ENCODE measurements at regions not wholly inside any gene's neighbourhood (a gene's known extent, or its start where the extent isn't known, plus 50 kb on each side); places are given as distances from the start of the nearest gene placed in this dataset.
"Not testable (repeated sequence)": the region's sequence is repeated elsewhere in the genome, so short reads cannot be mapped to it uniquely, and the experiment has no call there.

DNA sequence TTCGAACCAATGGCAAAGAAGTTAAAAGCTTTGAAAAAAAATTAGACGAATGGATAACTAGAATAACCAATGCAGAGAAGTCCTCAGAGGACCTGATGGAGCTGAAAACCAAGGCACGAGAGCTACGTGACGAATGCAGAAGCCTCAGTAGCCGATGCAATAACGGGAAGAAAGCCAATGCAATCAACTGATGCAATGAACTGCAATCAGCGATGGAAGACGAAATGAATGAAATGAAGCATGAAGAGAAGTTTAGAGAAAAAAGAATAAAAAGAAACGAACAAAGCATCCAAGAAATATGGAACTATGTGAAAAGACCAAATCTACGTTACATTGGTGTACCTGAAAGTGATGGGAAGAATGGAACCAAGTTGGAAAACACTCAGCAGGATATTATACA, 52.6 kb upstream of the MRPS30 start:
- CTCF ChIA-PET (ENCODE audit: unreplicated experiment), result not testable (repeated sequence)

DNA sequence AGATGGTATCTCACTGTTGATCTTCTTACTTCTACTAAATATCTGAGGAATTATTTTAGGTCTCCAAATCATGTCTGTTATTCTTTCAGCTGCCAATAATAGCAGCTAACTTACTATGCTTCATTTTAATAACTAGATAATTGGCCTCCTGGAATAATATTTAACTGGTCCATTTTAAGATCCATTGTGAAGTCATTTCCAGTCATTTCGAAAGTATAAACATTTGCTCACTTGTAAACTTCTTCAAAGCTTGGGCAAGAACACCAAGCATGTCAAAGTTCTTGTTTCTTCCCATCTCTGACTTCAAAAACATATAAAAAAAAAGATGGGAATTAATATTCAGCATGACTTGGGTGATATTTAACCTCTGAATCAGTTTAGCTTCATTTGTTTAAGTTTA, 61.4 kb upstream of the MRPS30 start:
- Histone ChIP-seq H3K4me3 (ENCODE audit: low read depth, low read length, poor library complexity, severe bottlenecking) (no peak overlapping the region), H3K36me3 (ENCODE audit: insufficient read depth, low read length) (no peaks in the 10 kb centered on the region), H3K27ac (ENCODE audit: low read depth, low read length, poor library complexity, severe bottlenecking) (no peak overlapping the region), H3K4me1 (ENCODE audit: insufficient read depth, low read length, poor library complexity, severe bottlenecking) (no peaks in the 10 kb centered on the region), H3K79me2 (ENCODE audit: insufficient read depth, low read depth, low read length) (no peaks in the 10 kb centered on the region), H3K4me2 (ENCODE audit: low read length) (no peak overlapping the region), H2AFZ (ENCODE audit: low read length) (no peak overlapping the region), H3K9me3 (ENCODE audit: low read length) (no peaks in the 10 kb centered on the region), H3K9me2 (ENCODE audit: insufficient read depth, low read length) (no peaks in the 10 kb centered on the region), H4K20me1 (ENCODE audit: insufficient read depth, low read length) (no peaks in the 10 kb centered on the region)
- ChIA-PET CTCF (ENCODE audit: unreplicated experiment) (no interaction called here), POLR2A (no interaction called here)
- intact Hi-C loops (cut with micrococcal nuclease; ENCODE audit: unreplicated experiment), result no loop called here
- no TSS peak for BruUV-seq (replicated peaks)
- DNase-seq (ENCODE audit: low spot score), result no peak
- no peak for TF ChIP-seq EZH2phosphoT487 (IDR thresholded peaks at IDR 0.05; ENCODE audit: borderline replicate concordance, low read depth, low read length)
- TF ChIP-seq, protein P1, sequence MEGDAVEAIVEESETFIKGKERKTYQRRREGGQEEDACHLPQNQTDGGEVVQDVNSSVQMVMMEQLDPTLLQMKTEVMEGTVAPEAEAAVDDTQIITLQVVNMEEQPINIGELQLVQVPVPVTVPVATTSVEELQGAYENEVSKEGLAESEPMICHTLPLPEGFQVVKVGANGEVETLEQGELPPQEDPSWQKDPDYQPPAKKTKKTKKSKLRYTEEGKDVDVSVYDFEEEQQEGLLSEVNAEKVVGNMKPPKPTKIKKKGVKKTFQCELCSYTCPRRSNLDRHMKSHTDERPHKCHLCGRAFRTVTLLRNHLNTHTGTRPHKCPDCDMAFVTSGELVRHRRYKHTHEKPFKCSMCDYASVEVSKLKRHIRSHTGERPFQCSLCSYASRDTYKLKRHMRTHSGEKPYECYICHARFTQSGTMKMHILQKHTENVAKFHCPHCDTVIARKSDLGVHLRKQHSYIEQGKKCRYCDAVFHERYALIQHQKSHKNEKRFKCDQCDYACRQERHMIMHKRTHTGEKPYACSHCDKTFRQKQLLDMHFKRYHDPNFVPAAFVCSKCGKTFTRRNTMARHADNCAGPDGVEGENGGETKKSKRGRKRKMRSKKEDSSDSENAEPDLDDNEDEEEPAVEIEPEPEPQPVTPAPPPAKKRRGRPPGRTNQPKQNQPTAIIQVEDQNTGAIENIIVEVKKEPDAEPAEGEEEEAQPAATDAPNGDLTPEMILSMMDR (conservative IDR thresholded peaks at IDR 0.05; ENCODE audit: low read length), result no peak

More for the DNA sequence above, 52.6 kb upstream of the MRPS30 start:
- H3K9me2 ChIP-seq (ENCODE audit: insufficient read depth, low read length); H3K27ac ChIP-seq (ENCODE audit: low read depth, low read length, poor library complexity, severe bottlenecking); H3K4me2 ChIP-seq (ENCODE audit: low read length); H3K4me1 ChIP-seq (ENCODE audit: insufficient read depth, low read length, poor library complexity, severe bottlenecking); DNase-seq (ENCODE audit: low spot score); BruUV-seq (replicated peaks); H3K9me3 ChIP-seq (ENCODE audit: low read length); H3K4me3 ChIP-seq (ENCODE audit: low read depth, low read length, poor library complexity, severe bottlenecking); intact Hi-C loops (cut with micrococcal nuclease; ENCODE audit: unreplicated experiment); H3K79me2 ChIP-seq (ENCODE audit: insufficient read depth, low read depth, low read length); H2AFZ ChIP-seq (ENCODE audit: low read length); H3K36me3 ChIP-seq (ENCODE audit: insufficient read depth, low read length); H4K20me1 ChIP-seq (ENCODE audit: insufficient read depth, low read length); POLR2A ChIA-PET: not testable (repeated sequence)

DNA sequence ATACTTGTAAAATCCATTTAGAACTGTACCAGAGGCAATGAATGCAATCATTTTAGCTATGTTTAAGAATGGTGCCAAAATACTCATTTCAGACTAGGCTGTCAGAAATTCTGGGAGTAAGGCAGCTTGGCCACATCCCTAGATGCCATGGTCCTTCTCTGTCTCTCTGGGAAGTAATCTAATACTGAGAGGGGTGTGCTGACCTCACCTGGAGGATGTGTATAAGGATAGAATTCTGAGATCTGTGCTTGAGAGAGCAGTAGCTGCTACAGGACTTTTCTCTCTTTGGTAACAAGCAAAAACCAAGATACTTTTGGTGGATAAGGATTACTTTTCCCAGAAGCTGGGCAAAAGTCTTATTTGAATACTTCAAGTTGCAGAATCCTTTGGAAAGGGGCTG, 68.1 kb upstream of the MRPS30 start:
- H3K27ac ChIP-seq (ENCODE audit: low read depth, low read length, poor library complexity, severe bottlenecking), result no peak overlapping the region

More for the DNA sequence above, 68.1 kb upstream of the MRPS30 start:
- H3K79me2 ChIP-seq (ENCODE audit: insufficient read depth, low read depth, low read length), result no peaks in the 10 kb centered on the region
- H3K9me2 ChIP-seq (ENCODE audit: insufficient read depth, low read length), result no peaks in the 10 kb centered on the region
- no peak for DNase-seq (ENCODE audit: low spot score)
- TF ChIP-seq EZH2phosphoT487 (IDR thresholded peaks at IDR 0.05; ENCODE audit: borderline replicate concordance, low read depth, low read length), result no peak
- TF ChIP-seq, protein P1 (conservative IDR thresholded peaks at IDR 0.05; ENCODE audit: low read length), result no peak
- H3K4me1 ChIP-seq (ENCODE audit: insufficient read depth, low read length, poor library complexity, severe bottlenecking), result no peaks in the 10 kb centered on the region
- H4K20me1 ChIP-seq (ENCODE audit: insufficient read depth, low read length), result no peaks in the 10 kb centered on the region
- ChIA-PET CTCF (ENCODE audit: unreplicated experiment) (no interaction called here), POLR2A (no interaction called here)
- H2AFZ ChIP-seq (ENCODE audit: low read length), result no peak overlapping the region
- no peak overlapping the region for H3K4me3 ChIP-seq (ENCODE audit: low read depth, low read length, poor library complexity, severe bottlenecking)
- H3K9me3 ChIP-seq (ENCODE audit: low read length), result no peaks in the 10 kb centered on the region
- no TSS peak for BruUV-seq (replicated peaks)
- intact Hi-C loops (cut with micrococcal nuclease; ENCODE audit: unreplicated experiment), result no loop called here
- H3K36me3 ChIP-seq (ENCODE audit: insufficient read depth, low read length), result no peaks in the 10 kb centered on the region
- H3K4me2 ChIP-seq (ENCODE audit: low read length), result no peak overlapping the region

Measured in OCI-LY7 (cell line).